ENCODE measurements at regions not wholly inside any gene's neighbourhood (a gene's known extent, or its start where the extent isn't known, plus 50 kb on each side); places are given as distances from the start of the nearest gene placed in this dataset.

DNA sequence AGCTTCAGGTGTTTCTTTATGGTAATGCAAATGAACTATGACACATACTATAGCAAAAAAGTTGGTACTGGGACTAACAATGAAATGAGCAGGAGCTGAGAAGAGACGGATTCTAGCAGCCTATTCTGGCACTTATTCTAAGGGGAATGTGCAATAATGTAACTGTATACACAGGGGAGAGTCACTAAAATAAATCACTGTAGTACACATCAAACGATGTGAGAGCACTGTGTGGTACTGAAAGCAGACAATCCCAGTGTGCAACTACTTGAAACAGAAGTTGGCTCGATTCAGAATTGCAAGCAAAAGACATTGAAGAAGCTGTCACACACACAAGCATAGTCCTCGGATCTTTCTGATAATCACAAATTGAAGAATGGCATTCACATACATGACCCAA, 1713.0 kb upstream of the CDH9 start:
- TF ChIP-seq POLR2A (IDR thresholded peaks at IDR 0.05; ENCODE audit: low read depth, low read length) (no peak), MYC (IDR thresholded peaks at IDR 0.05; ENCODE audit: low read depth, low read length) (no peak), POLR2AphosphoS5 (IDR thresholded peaks at IDR 0.05; ENCODE audit: insufficient read depth, low read depth, low read length) (no peak), MAX (IDR thresholded peaks at IDR 0.05; ENCODE audit: insufficient read depth, insufficient read length) (no peak), EZH2 (IDR thresholded peaks at IDR 0.05; ENCODE audit: borderline replicate concordance, low read depth, low read length, severe bottlenecking) (no peak), GATA2 (IDR thresholded peaks at IDR 0.05; ENCODE audit: insufficient read depth, insufficient read length, low read depth, low read length) (no peak)
- TF ChIP-seq, protein P1, sequence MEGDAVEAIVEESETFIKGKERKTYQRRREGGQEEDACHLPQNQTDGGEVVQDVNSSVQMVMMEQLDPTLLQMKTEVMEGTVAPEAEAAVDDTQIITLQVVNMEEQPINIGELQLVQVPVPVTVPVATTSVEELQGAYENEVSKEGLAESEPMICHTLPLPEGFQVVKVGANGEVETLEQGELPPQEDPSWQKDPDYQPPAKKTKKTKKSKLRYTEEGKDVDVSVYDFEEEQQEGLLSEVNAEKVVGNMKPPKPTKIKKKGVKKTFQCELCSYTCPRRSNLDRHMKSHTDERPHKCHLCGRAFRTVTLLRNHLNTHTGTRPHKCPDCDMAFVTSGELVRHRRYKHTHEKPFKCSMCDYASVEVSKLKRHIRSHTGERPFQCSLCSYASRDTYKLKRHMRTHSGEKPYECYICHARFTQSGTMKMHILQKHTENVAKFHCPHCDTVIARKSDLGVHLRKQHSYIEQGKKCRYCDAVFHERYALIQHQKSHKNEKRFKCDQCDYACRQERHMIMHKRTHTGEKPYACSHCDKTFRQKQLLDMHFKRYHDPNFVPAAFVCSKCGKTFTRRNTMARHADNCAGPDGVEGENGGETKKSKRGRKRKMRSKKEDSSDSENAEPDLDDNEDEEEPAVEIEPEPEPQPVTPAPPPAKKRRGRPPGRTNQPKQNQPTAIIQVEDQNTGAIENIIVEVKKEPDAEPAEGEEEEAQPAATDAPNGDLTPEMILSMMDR (IDR thresholded peaks at IDR 0.05; ENCODE audit: extremely low read depth in 1 of 2, insufficient read depth in 1 of 2, low read depth in 1 of 2, low read length in 2 of 2): no peak

Data from endothelial cell of umbilical vein (primary cell).